ENCODE measurements at regions not wholly inside any gene's neighbourhood (a gene's known extent, or its start where the extent isn't known, plus 50 kb on each side); places are given as distances from the start of the nearest gene placed in this dataset.

- TF ChIP-seq, protein P1, sequence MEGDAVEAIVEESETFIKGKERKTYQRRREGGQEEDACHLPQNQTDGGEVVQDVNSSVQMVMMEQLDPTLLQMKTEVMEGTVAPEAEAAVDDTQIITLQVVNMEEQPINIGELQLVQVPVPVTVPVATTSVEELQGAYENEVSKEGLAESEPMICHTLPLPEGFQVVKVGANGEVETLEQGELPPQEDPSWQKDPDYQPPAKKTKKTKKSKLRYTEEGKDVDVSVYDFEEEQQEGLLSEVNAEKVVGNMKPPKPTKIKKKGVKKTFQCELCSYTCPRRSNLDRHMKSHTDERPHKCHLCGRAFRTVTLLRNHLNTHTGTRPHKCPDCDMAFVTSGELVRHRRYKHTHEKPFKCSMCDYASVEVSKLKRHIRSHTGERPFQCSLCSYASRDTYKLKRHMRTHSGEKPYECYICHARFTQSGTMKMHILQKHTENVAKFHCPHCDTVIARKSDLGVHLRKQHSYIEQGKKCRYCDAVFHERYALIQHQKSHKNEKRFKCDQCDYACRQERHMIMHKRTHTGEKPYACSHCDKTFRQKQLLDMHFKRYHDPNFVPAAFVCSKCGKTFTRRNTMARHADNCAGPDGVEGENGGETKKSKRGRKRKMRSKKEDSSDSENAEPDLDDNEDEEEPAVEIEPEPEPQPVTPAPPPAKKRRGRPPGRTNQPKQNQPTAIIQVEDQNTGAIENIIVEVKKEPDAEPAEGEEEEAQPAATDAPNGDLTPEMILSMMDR (IDR thresholded peaks at IDR 0.05) = no peak
- no peak for TF ChIP-seq POLR2A (IDR thresholded peaks at IDR 0.05)
Observed at GRCh38 chr10:131656009-131656408, 244.8 kb upstream of the PPP2R2D start.

Measured in thyroid gland (tissue), 4 donors.